Activated T-cell treated with anti-CD3 and anti-CD28 coated beads, Interleukin-2, amount 50 U/mL, for 24 hours (primary cell): ENCODE measurements at regions not wholly inside any gene's neighbourhood (a gene's known extent, or its start where the extent isn't known, plus 50 kb on each side); places are given as distances from the start of the nearest gene placed in this dataset.

Experiments used
- DNase-seq: peaks from one replicate; pipeline ENCODE4 v3.0.0-alpha.2; 2020
- H3K27ac Mint-ChIP-seq: 2 replicates; pipeline ENCODE4 v1.8.0; 2020; ENCODE audit warnings: mild to moderate bottlenecking, mixed read lengths
- H3K27me3 Mint-ChIP-seq: 2 replicates; pipeline ENCODE4 v1.8.0; 2020; ENCODE audit warnings: mixed read lengths
- H3K36me3 Mint-ChIP-seq: 2 replicates; pipeline ENCODE4 v1.8.0; 2020; ENCODE audit warnings: low read depth, mixed read lengths
- H3K4me1 Mint-ChIP-seq: 2 replicates; pipeline ENCODE4 v1.8.0; 2020; ENCODE audit warnings: low read depth, mixed read lengths
- H3K4me3 Mint-ChIP-seq: 2 replicates; pipeline ENCODE4 v1.8.0; 2020; ENCODE audit warnings: mild to moderate bottlenecking, moderate library complexity, mixed read lengths
- H3K9me3 Mint-ChIP-seq: 2 replicates; pipeline ENCODE4 v1.8.0; 2020; ENCODE audit warnings: mixed read lengths

DNA sequence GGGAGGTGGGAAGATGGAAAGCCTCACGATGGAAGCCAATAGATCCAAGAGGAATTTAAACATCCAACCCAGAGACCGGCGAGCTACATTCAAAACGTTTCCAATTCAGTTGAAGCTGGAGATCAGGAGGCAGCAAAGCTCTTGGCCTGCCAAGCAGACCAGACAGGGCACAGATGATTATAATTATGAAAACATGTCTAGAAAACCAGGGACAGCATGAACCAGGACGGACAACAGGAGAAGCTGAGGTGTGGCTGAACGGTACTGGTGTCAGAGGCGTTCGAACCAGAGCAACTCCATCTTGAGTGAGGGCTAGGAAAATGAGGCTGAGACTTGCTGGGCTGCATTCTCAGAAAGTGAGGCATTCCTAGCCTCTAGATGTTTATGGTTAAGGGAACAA lies 102.2 kb upstream of the CCDC150 start:
- Mint-ChIP-seq H3K4me1 (peaks cover 3% of the 10 kb centered on the region), H3K27ac (no peak overlapping the region), H3K9me3 (no peaks in the 10 kb centered on the region), H3K36me3 (no peaks in the 10 kb centered on the region), H3K27me3 (peaks cover 11% of the 10 kb centered on the region), H3K4me3 (no peak overlapping the region)
- no peak for DNase-seq

GRCh38 chr2:196538189-196538588 lies 101.3 kb upstream of the CCDC150 start:
- Mint-ChIP-seq H3K36me3 (no peaks in the 10 kb centered on the region), H3K4me1 (peaks cover 2% of the 10 kb centered on the region), H3K9me3 (no peaks in the 10 kb centered on the region), H3K4me3 (no peak overlapping the region), H3K27ac (no peak overlapping the region), H3K27me3 (peaks cover 11% of the 10 kb centered on the region)
- no peak for DNase-seq

DNA sequence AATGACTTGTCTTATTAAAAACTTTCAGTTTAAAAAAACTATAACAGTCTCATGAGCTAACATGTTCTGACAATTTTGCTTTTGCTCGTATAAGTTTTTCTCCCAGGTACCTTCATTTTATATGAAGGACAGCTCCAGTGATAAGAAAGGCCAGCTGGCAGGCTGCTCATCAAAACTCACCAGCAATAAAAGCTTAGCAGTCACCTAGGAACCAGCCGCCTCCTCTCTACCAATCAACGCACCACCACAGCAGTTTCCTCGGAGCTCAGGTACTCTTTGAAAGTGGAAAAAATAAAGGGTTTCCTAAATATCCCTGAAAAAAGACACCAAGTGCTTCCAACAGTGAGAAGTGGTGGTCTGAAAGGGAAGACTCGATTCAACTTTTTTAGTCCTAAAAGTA lies 100.9 kb upstream of the CCDC150 start:
- DNase-seq, result no peak
- Mint-ChIP-seq H3K4me3 (no peak overlapping the region), H3K27ac (no peak overlapping the region), H3K27me3 (peaks cover 11% of the 10 kb centered on the region), H3K9me3 (no peaks in the 10 kb centered on the region), H3K4me1 (no peaks in the 10 kb centered on the region), H3K36me3 (no peaks in the 10 kb centered on the region)

DNA sequence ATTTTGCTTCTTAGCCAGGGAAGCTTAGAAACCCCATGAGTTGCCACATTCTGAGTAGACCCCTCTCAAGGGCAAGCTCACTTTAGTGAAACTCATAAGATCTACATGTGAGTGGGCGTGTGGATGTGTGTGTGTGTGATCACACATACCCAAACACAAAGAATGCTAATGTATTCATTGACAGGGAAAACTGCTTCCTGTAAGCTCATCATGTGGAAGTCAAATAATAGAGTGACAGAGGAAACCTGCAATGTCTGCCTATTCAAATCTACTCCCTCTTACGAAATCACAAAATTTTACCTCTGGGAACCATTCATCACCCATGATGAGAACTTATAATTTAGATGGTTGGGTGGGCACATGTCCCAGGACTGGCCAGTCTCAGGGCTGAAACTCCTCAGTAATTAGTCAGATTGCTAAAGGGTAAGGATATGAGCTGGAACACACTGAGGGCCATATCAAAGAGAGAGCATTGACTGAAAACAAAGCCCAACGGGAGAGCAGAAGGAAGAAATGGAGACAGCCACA lies 94.5 kb upstream of the CCDC150 start:
- Mint-ChIP-seq H3K27me3 (peaks cover 9% of the 10 kb centered on the region), H3K4me1 (no peaks in the 10 kb centered on the region), H3K4me3 (no peak overlapping the region), H3K27ac (no peak overlapping the region), H3K9me3 (no peaks in the 10 kb centered on the region), H3K36me3 (no peaks in the 10 kb centered on the region)
- no peak for DNase-seq

DNA sequence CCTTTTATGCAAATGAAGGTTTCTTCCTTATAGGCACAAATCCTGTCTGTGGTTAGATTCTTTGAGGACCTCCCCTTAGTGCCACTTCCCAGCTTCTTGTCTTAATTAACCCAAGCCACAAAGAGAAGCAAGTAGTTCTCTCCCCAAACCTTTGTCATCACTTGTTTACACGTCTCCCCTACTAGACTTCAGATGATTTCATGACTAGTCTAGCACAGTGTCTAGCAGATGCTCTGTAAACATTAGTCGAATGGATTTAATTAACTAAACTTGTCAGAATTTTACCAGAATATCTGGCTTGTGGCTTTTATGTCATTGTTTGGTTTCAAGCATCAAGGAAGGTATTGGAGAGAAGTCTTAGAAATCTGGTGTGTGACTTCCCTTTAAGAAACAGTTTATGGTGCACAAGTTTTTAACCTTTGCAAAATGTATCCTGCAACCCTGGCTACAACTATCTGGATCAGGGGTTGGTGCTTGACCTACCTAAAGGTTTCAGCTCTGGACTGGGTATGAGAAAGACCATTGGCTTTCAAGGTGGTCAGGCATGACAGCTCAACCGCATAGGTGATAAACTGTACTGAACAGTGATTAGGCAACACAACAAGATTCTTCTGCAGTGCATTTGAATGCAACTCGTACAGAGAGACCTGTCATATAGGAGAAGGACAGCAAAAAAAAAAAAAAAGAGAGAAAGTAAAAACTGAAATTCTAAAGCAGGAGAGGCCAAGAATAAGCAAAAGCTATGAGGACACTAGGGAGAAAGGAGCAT lies 93.2 kb upstream of the CCDC150 start:
- no peak for DNase-seq
- H3K4me3 Mint-ChIP-seq, result no peak overlapping the region
- no peaks in the 10 kb centered on the region for H3K36me3 Mint-ChIP-seq
- H3K4me1 Mint-ChIP-seq, result no peaks in the 10 kb centered on the region
- no peak overlapping the region for H3K27ac Mint-ChIP-seq
- H3K27me3 Mint-ChIP-seq, result peaks cover 9% of the 10 kb centered on the region
- H3K9me3 Mint-ChIP-seq, result no peaks in the 10 kb centered on the region

GRCh38 chr2:196549052-196549451 lies 90.5 kb upstream of the CCDC150 start:
- Mint-ChIP-seq H3K4me3 (no peak overlapping the region), H3K27me3 (peaks cover 9% of the 10 kb centered on the region), H3K36me3 (no peaks in the 10 kb centered on the region), H3K27ac (no peak overlapping the region), H3K4me1 (no peaks in the 10 kb centered on the region), H3K9me3 (no peaks in the 10 kb centered on the region)
- no peak for DNase-seq

GRCh38 chr2:196551014-196551413 lies 88.5 kb upstream of the CCDC150 start:
- Mint-ChIP-seq H3K9me3 (no peaks in the 10 kb centered on the region), H3K27ac (no peak overlapping the region), H3K4me1 (no peaks in the 10 kb centered on the region), H3K27me3 (peaks cover 5% of the 10 kb centered on the region), H3K4me3 (no peak overlapping the region), H3K36me3 (no peaks in the 10 kb centered on the region)
- DNase-seq, result no peak

DNA sequence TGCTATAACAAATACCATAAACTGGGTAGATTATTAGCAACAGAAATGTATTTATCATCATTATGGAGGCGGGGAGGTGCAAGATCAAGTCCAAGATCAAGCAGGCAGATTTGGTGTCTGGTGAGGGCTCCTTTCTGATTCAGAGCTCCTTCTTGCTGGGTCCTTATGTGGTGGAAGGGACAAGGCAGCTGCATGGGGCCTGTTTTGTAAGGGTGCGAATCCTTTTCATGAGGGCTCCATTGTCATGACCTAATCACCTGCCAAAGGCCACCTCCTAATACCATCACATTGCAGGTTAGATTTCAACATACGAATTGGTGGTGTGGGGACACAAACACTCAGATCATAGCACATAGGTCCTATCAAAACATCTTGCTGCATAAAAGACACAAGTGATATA lies 84.4 kb upstream of the CCDC150 start:
- H3K4me1 Mint-ChIP-seq, result no peaks in the 10 kb centered on the region
- no peak for DNase-seq
- H3K4me3 Mint-ChIP-seq, result no peak overlapping the region
- H3K27me3 Mint-ChIP-seq, result no peaks in the 10 kb centered on the region
- H3K36me3 Mint-ChIP-seq, result no peaks in the 10 kb centered on the region
- no peak overlapping the region for H3K27ac Mint-ChIP-seq
- no peaks in the 10 kb centered on the region for H3K9me3 Mint-ChIP-seq

GRCh38 chr2:196555726-196556125 lies 83.8 kb upstream of the CCDC150 start:
- H3K27ac Mint-ChIP-seq, result no peak overlapping the region
- H3K4me1 Mint-ChIP-seq, result no peaks in the 10 kb centered on the region

DNA sequence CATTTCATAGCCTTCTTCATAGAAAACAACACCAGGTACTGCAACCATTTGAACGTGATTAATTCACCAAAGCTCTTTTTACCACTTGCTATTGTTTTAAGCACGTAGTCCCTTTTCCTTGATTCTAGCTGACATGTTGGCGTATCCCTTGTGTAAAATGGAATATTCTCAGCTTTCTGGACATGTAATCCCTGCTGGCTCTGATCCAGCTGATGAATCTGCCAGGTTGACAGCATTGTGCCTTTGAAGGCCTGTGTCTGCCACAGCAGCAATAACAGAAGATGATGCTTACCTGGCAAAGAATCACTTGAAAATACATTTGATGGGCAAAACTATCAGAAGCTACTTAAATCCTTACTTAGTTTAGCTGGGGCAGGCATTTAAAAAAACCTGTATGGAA lies 81.0 kb upstream of the CCDC150 start:
- H3K27ac Mint-ChIP-seq, result no peak overlapping the region

More at GRCh38 chr2:196555726-196556125, 83.8 kb upstream of the CCDC150 start:
- no peaks in the 10 kb centered on the region for H3K36me3 Mint-ChIP-seq
- H3K9me3 Mint-ChIP-seq, result peaks cover 3% of the 10 kb centered on the region
- no peaks in the 10 kb centered on the region for H3K27me3 Mint-ChIP-seq
- no peak for DNase-seq
- H3K4me3 Mint-ChIP-seq, result no peak overlapping the region

DNA sequence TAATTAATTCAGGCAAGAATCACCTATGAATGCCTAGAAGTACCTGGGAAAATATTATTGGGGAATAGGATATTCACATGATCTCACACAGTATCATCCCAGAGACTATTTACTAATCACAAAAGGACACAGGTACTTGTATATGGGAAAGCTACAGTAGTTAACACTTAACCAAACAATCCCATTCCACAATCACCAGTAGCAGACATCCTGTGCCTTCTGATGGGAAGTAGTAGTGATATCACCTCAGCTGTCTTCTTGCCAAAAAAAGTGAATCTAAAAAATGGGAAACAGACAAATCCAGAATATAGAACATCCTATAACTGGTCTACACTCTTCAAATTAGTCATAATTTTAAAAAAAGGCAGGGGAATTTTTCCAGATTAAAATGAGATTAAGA lies 75.6 kb upstream of the CCDC150 start:
- DNase-seq, result no peak
- Mint-ChIP-seq H3K36me3 (no peaks in the 10 kb centered on the region), H3K4me1 (no peaks in the 10 kb centered on the region), H3K9me3 (peaks cover 8% of the 10 kb centered on the region), H3K27me3 (peaks cover 34% of the 10 kb centered on the region), H3K27ac (no peak overlapping the region), H3K4me3 (no peak overlapping the region)

More for the DNA sequence above, 81.0 kb upstream of the CCDC150 start:
- no peak for DNase-seq
- no peaks in the 10 kb centered on the region for H3K4me1 Mint-ChIP-seq
- H3K27me3 Mint-ChIP-seq, result peaks cover 13% of the 10 kb centered on the region
- H3K9me3 Mint-ChIP-seq, result peaks cover 8% of the 10 kb centered on the region
- H3K4me3 Mint-ChIP-seq, result no peak overlapping the region
- no peaks in the 10 kb centered on the region for H3K36me3 Mint-ChIP-seq

- no peaks in the 10 kb centered on the region for H3K36me3 Mint-ChIP-seq
- peaks cover 43% of the 10 kb centered on the region for H3K27me3 Mint-ChIP-seq
- H3K27ac Mint-ChIP-seq, result no peak overlapping the region
- peaks cover 8% of the 10 kb centered on the region for H3K9me3 Mint-ChIP-seq
- DNase-seq, result no peak
- no peaks in the 10 kb centered on the region for H3K4me1 Mint-ChIP-seq
- H3K4me3 Mint-ChIP-seq, result no peak overlapping the region
Observed at GRCh38 chr2:196565106-196565765, 74.3 kb upstream of the CCDC150 start.

DNA sequence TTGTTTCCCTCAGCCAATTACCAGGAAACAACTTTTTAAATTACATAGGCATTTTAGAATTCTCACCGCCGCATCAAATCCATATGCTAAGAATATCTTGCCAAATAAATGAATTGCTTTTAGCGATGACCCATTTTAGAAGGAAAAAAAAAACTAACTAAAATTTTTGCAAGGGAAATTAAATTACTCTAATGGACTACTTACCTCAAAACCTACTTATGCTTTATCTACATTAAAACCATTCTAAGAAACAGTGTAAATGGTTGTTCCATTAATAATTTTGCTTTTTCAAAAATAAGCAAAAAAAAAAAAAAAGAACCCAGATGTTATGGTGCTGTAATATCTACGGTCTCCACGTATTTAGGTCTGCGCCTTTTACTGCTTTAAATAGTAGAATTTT lies 73.5 kb upstream of the CCDC150 start:
- Mint-ChIP-seq H3K4me3 (no peak overlapping the region), H3K4me1 (no peaks in the 10 kb centered on the region), H3K27ac (no peak overlapping the region), H3K9me3 (peaks cover 3% of the 10 kb centered on the region), H3K27me3 (peaks cover 47% of the 10 kb centered on the region), H3K36me3 (no peaks in the 10 kb centered on the region)
- DNase-seq, result no peak

GRCh38 chr2:196566961-196567666 lies 72.4 kb upstream of the CCDC150 start:
- Mint-ChIP-seq H3K9me3 (peaks cover 2% of the 10 kb centered on the region), H3K36me3 (no peaks in the 10 kb centered on the region), H3K27me3 (peaks cover 46% of the 10 kb centered on the region), H3K4me1 (no peaks in the 10 kb centered on the region), H3K4me3 (no peak overlapping the region), H3K27ac (no peak overlapping the region)
- DNase-seq, result no peak

DNA sequence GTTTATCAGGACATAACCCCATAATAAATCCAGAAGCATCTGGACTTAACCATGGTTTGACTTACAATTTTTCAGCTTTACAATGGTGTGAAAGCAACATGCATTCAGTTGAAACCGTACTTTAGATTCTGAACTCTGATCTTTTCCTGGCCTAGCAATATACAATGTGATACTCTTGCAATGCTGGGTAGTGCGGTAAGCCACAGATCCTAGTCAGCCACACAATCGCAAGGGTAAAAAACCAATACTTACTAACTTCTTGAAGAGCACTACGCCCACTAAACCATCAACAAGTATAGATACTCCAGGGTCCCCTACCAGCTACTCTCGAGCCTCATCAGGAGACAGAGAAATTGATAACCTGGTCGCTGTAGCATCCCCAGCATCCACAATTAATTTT lies 71.0 kb upstream of the CCDC150 start:
- no peaks in the 10 kb centered on the region for H3K4me1 Mint-ChIP-seq
- no peak overlapping the region for H3K27ac Mint-ChIP-seq
- no peaks in the 10 kb centered on the region for H3K36me3 Mint-ChIP-seq
- H3K9me3 Mint-ChIP-seq, result peaks cover 6% of the 10 kb centered on the region
- no peak overlapping the region for H3K4me3 Mint-ChIP-seq
- DNase-seq, result no peak
- H3K27me3 Mint-ChIP-seq, result peaks cover 46% of the 10 kb centered on the region
